KOPT-K1 (cell line): ENCODE measurements at regions not wholly inside any gene's neighbourhood (a gene's known extent, or its start where the extent isn't known, plus 50 kb on each side); places are given as distances from the start of the nearest gene placed in this dataset.

Source experiments
- H3K27ac ChIP-seq: fragments of 200-600 bp; sonication (generic); 2 replicates; pipeline ENCODE4 v1.5.1; 2016; ENCODE audit warnings: antibody characterized with exemption, mild to moderate bottlenecking, low read depth, low read length; ENCODE audit not compliant: poor library complexity, severe bottlenecking
- H3K36me3 ChIP-seq: fragments of 200-600 bp; sonication (generic); 2 replicates; pipeline ENCODE4 v1.5.1; 2017; ENCODE audit warnings: antibody characterized with exemption, mild to moderate bottlenecking, low read length, moderate library complexity; ENCODE audit not compliant: insufficient read depth
- H3K9me3 ChIP-seq: fragments of 200-600 bp; sonication (generic); 2 replicates; pipeline ENCODE4 v1.5.1; 2017; ENCODE audit warnings: antibody characterized with exemption, low read length, mild to moderate bottlenecking; ENCODE audit not compliant: insufficient read depth, poor library complexity, severe bottlenecking

DNA sequence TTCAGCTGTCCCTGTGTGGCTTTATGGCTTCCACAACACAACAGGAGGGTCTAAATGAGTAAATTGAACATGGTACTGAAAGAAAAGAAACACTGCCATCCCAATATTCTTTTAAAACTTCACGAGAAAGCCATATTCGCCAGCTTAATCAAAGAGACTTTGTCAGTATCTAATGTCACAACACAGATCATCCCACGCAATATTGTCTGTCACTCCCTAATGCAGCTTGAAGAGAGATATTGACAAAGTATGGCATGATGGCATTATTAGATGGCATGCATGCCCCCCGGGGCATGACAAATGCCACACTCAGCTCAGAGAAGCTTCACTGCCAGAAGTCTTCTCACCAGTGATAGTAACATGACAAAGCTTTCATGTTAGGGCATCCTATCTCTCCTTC lies 197.8 kb downstream of the TTC8 start:
- H3K27ac ChIP-seq: no peak overlapping the region
- H3K9me3 ChIP-seq: no peaks in the 10 kb centered on the region
- no peaks in the 10 kb centered on the region for H3K36me3 ChIP-seq

GRCh38 chr14:89024691-89025090 lies 200.2 kb downstream of the TTC8 start:
- Histone ChIP-seq H3K27ac (no peak overlapping the region), H3K36me3 (no peaks in the 10 kb centered on the region), H3K9me3 (no peaks in the 10 kb centered on the region)

GRCh38 chr14:89025561-89026236 lies 201.2 kb downstream of the TTC8 start:
- Histone ChIP-seq H3K9me3 (no peaks in the 10 kb centered on the region), H3K36me3 (no peaks in the 10 kb centered on the region), H3K27ac (no peak overlapping the region)

DNA sequence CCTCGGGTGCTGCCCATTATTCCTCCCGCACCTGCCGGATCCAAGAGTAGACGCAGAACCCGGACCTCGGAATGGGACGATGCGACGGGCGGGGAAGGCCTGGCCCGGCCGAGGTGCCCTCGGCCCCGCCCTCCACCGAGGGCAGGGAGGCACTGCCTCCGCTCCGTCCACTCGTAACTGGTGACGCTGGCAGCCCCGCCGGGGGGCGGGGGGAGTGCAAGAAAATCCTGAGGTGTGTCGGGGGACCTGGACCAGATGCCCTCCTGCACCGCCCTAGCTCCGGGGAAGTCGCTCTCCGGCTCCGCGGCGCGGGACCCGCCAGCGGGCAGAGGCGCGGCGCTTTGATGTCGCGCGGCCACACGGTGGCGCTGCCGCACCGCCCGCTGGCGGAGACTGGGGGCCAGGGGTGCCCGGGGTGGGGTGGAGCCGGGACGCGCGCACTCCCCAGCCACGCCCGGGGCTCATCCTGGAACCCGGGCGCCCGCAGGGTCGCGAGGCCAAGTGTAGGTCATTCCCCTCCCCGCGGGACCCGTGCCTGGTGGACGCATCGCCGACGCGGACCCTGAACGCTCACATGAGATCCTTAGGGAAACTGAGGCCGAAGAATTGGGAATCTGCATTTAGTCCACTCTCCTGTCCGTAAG lies 202.8 kb downstream of the TTC8 start:
- Histone ChIP-seq H3K36me3 (no peaks in the 10 kb centered on the region), H3K27ac (no peak overlapping the region), H3K9me3 (no peaks in the 10 kb centered on the region)

DNA sequence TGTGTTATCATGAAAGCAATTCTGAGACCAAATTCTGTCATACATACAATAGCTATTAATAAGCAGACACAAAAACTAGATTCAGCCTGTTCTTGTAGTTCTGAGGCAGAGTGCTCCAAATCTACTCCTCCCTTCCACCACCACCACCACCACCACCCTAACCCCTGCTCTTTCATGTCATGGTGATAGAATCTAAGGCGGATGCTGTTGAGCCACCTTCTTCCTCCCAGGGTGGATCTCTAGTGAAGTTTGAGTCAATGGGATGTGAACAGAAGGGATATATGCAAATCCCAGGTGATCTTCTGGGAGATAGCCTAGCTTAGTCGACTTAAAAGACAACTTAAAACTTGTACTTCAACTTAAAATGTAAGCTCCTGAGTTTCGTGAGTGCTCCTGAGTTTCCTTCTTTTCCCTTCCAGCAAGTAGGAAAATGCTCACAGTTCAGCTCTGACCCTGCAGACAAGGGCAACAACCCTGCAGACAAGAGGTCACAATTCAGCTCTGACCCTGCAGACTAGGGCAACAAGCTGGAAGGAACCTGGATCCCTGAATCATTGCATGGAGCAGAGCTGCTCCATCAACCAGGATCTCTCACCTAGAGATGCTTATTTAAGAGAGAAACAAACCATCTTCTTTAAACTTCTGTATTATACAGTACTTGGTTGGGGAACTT lies 204.1 kb downstream of the TTC8 start:
- no peak overlapping the region for H3K27ac ChIP-seq
- no peaks in the 10 kb centered on the region for H3K36me3 ChIP-seq
- H3K9me3 ChIP-seq: no peaks in the 10 kb centered on the region

- H3K9me3 ChIP-seq: no peaks in the 10 kb centered on the region
- H3K27ac ChIP-seq: no peak overlapping the region
- no peaks in the 10 kb centered on the region for H3K36me3 ChIP-seq
Measured at GRCh38 chr14:89029961-89030694, 205.7 kb downstream of the TTC8 start.

DNA sequence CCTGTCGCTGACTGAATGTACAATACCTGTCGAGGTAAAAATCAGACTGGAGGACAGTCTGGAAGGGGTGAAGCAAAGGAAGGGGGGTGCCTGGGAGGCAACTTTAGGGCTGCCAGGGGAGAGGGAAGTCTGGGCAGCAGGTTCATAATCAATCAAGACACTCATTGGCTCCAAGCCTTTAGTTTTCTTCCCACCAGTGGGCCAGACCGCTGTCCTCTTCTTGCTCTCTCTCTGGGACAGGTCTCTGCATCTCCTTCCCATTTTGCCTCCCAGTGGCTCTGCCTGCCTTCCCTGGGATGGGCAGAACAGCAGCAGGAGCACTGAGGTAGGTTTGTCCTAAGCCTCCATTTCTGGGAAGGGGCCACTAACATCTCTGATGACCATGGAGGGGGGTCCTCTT lies 206.5 kb downstream of the TTC8 start:
- Histone ChIP-seq H3K36me3 (no peaks in the 10 kb centered on the region), H3K27ac (no peak overlapping the region), H3K9me3 (no peaks in the 10 kb centered on the region)

DNA sequence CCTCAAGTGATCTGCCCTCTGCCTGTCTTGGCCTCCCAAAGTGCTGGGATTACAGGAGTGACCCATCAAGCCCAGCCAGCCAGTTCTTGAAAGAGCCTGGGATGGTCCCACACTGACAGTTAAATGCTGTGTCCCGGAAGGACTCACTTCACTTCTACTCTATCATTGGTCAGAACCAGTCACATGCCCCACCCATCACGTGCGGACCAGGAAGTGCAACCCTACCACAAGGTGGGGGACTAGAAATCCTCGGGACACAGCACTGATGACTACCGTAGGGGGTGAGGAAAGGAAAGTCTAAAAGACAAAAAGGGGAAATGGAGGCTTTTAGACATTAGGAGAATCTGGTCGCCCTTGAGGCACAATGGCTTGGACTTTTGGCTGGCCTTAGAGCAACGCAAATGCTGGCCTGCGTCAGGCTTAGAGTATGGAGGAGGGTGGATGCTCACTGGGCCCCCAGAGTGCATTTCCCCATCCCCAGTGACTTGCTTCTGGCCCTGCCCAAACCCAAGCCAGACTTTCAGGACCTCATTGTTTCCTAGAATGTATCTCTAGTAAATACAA lies 207.7 kb downstream of the TTC8 start:
- Histone ChIP-seq H3K9me3 (no peaks in the 10 kb centered on the region), H3K27ac (no peak overlapping the region), H3K36me3 (no peaks in the 10 kb centered on the region)

GRCh38 chr14:89033756-89034155 lies 209.3 kb downstream of the TTC8 start:
- Histone ChIP-seq H3K36me3 (no peaks in the 10 kb centered on the region), H3K27ac (no peak overlapping the region)

GRCh38 chr14:89036371-89036770 lies 211.9 kb downstream of the TTC8 start:
- no peak overlapping the region for H3K27ac ChIP-seq
- H3K36me3 ChIP-seq: no peaks in the 10 kb centered on the region
- no peaks in the 10 kb centered on the region for H3K9me3 ChIP-seq

More at GRCh38 chr14:89033756-89034155, 209.3 kb downstream of the TTC8 start:
- H3K9me3 ChIP-seq: no peaks in the 10 kb centered on the region

DNA sequence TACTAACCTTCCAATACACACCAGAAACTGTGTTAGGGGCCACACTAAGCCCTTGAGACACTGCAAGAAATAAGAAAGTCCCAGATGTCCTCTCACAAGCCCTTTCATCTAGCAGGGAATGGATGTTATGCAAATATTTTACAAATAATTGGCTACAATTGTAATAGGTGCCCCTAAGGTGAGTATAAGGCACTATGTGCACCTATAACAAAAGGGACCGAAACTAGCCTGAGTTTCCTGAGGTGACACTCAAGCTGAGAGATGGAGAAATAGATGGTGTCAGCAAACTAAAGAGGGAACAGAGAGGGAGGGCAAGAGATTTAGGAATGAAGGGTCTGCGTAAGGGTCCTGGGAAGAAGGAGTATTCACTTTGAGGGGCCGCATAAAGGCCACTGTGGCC lies 212.6 kb downstream of the TTC8 start:
- Histone ChIP-seq H3K36me3 (no peaks in the 10 kb centered on the region), H3K27ac (no peak overlapping the region), H3K9me3 (peaks cover 3% of the 10 kb centered on the region)

GRCh38 chr14:89040080-89040459 lies 215.6 kb downstream of the TTC8 start:
- H3K36me3 ChIP-seq: no peaks in the 10 kb centered on the region
- peaks cover 15% of the 10 kb centered on the region for H3K9me3 ChIP-seq
- H3K27ac ChIP-seq: no peak overlapping the region

GRCh38 chr14:89040460-89041256 lies 216.2 kb downstream of the TTC8 start:
- Histone ChIP-seq H3K27ac (no peak overlapping the region), H3K36me3 (no peaks in the 10 kb centered on the region), H3K9me3 (peaks cover 15% of the 10 kb centered on the region)

DNA sequence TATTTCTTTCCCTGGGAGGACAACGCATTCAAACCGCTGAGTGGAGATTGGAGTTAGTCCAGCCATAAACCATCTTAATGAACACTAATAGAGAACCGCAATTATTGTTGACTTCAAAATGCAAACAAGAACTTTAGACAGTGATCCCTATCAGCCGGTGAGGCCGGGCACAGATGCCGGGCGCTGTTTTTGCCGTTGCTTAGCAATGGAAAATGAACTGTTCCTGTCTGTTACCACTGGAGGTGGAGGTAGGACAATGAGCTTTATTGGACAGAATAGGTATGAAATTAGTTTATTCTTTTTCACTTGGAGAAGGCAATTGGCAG lies 216.8 kb downstream of the TTC8 start:
- H3K36me3 ChIP-seq: no peaks in the 10 kb centered on the region
- H3K27ac ChIP-seq: no peak overlapping the region

More for the DNA sequence above, 216.8 kb downstream of the TTC8 start:
- H3K9me3 ChIP-seq: peaks cover 15% of the 10 kb centered on the region
